Upper lobe of right lung (tissue), 1 donor: ENCODE measurements at regions not wholly inside any gene's neighbourhood (a gene's known extent, or its start where the extent isn't known, plus 50 kb on each side); places are given as distances from the start of the nearest gene placed in this dataset.
"Not testable (repeated sequence)": the region's sequence is repeated elsewhere in the genome, so short reads cannot be mapped to it uniquely, and the experiment has no call there.

Source experiments
- ATAC-seq: fragments of 200-7000 bp; cut with Tn5 transposase; one replicate; pipeline ENCODE4 v1.9.1; 2020; ENCODE audit warnings: mild to moderate bottlenecking, moderate library complexity
- DNase-seq: peaks from one replicate; pipeline ENCODE4 v3.0.0-alpha.2; 2020
- H3K27ac ChIP-seq: fragments of 200-600 bp; one replicate; pipeline ENCODE4 v1.8.0; 2022
- H3K27me3 ChIP-seq: fragments of 200-600 bp; one replicate; pipeline ENCODE4 v1.8.0; 2022; ENCODE audit warnings: mild to moderate bottlenecking
- H3K36me3 ChIP-seq: fragments of 200-600 bp; one replicate; pipeline ENCODE4 v1.8.0; 2022
- H3K4me1 ChIP-seq: fragments of 200-600 bp; one replicate; pipeline ENCODE4 v1.8.0; 2022
- H3K4me3 ChIP-seq: fragments of 200-600 bp; one replicate; pipeline ENCODE4 v1.8.0; 2022; ENCODE audit warnings: mild to moderate bottlenecking
- H3K9me3 ChIP-seq: fragments of 200-600 bp; one replicate; pipeline ENCODE4 v1.8.0; 2022
- intact Hi-C: fragments of 100-400 bp; cut with DNase I; formaldehyde crosslinking; loops from one replicate; pipeline ENCODE4 v1.11.0; 2022
- TF ChIP-seq, protein P1 (sequence below): fragments of 200-600 bp; IDR thresholded peaks from one replicate; pipeline ENCODE4 v1.8.0; 2022; ENCODE audit warnings: antibody characterized with exemption
- donor health status: DM: no; HTN: yes; CAD: no; lungs with severe emphysema.

DNA sequence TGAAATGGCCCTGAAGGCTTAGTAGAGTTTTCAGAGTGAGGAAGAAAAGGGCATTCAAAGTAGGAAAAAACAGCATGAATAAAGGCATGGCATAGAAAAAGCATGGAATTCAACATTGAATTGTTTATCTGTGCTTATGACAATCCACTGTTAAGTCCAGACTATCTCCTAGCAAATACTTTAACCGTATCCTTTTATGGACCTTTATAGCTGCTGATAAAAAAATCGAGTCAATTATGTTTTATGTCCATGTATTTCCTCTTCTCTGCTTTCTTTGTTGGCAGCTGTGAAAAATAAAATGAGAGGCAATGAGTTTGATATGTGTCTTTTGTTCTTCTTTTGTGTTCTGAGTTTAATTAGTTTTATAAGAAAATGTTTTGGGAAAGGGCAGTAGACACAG, 70.4 kb downstream of the TDRD15 start:
- H3K36me3 ChIP-seq = no peaks in the 10 kb centered on the region
- no peaks in the 10 kb centered on the region for H3K4me1 ChIP-seq
- no peak for ATAC-seq
- H3K27me3 ChIP-seq = no peaks in the 10 kb centered on the region
- no peak for DNase-seq
- TF ChIP-seq, protein P1, sequence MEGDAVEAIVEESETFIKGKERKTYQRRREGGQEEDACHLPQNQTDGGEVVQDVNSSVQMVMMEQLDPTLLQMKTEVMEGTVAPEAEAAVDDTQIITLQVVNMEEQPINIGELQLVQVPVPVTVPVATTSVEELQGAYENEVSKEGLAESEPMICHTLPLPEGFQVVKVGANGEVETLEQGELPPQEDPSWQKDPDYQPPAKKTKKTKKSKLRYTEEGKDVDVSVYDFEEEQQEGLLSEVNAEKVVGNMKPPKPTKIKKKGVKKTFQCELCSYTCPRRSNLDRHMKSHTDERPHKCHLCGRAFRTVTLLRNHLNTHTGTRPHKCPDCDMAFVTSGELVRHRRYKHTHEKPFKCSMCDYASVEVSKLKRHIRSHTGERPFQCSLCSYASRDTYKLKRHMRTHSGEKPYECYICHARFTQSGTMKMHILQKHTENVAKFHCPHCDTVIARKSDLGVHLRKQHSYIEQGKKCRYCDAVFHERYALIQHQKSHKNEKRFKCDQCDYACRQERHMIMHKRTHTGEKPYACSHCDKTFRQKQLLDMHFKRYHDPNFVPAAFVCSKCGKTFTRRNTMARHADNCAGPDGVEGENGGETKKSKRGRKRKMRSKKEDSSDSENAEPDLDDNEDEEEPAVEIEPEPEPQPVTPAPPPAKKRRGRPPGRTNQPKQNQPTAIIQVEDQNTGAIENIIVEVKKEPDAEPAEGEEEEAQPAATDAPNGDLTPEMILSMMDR = no peak
- no peaks in the 10 kb centered on the region for H3K9me3 ChIP-seq
- no peak overlapping the region for H3K27ac ChIP-seq
- H3K4me3 ChIP-seq = no peak overlapping the region
- intact Hi-C loops = no loop called here

DNA sequence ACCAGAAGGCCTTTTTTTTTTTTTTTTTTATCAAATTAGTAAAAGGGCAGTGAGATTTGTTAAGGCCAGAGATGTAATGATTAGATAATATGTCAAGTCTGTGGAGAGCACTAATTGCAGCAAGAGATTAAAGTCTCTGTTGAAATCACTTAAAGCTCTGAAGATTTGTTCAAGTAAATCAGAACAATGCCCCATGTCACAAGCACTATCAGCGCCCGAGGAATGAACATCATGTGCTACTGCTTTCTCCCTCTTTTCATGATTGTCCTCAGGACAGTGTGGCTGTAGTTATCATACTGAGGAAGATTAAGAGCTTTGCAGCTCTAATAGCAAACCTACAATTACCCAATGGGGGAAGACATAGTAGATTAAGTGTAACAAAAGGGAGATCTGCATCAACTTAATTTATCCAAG, 71.1 kb downstream of the TDRD15 start:
- no peaks in the 10 kb centered on the region for H3K36me3 ChIP-seq
- TF ChIP-seq, protein P1 = no peak
- no peak for ATAC-seq
- H3K9me3 ChIP-seq = no peaks in the 10 kb centered on the region
- H3K4me3 ChIP-seq = no peak overlapping the region
- H3K27me3 ChIP-seq = no peaks in the 10 kb centered on the region
- H3K27ac ChIP-seq = no peak overlapping the region
- no peak for DNase-seq
- intact Hi-C loops = no loop called here
- no peaks in the 10 kb centered on the region for H3K4me1 ChIP-seq

DNA sequence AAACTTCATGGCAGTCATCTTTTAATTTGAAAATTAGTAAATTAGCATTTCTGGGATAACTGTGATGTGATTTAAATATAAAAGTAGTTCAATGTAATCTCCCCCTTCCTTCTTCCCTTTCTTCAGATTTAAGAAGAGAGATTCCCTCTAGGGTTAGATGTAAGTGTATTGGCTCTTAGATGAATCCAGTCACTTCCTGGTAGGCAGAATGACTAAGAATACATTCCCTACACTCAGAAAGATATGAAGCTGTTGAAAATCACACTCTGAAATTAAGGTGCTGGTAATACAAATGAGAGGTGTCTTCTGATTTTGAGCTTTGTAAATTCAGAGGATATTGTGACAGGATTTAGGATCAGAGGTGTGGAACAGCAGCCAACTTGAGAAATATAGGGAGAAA, 71.6 kb downstream of the TDRD15 start:
- Histone ChIP-seq H3K27me3 (no peaks in the 10 kb centered on the region), H3K9me3 (no peaks in the 10 kb centered on the region), H3K4me3 (no peak overlapping the region), H3K36me3 (no peaks in the 10 kb centered on the region), H3K4me1 (no peaks in the 10 kb centered on the region), H3K27ac (no peak overlapping the region)
- TF ChIP-seq, protein P1 = no peak
- ATAC-seq (no peak), DNase-seq (no peak)
- intact Hi-C loops = no loop called here

DNA sequence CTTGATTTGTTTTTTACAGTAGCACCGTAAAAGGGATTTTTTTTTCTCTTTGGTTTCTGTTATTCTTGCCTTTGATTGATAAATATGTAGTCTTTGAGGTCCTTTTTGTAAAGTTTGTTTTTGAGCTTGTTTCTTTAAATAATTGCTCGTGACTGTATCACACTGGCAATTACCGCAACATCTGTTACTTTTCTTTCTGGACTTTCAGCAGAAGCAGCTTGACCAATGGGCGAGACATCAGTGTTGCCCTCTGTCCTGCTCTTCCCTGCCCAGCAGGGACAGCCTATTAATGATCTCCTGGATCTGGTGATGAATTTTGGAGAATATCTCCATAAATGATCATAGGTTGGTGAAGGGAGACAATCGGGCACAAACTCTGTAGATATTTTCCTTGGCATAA, 74.9 kb downstream of the TDRD15 start:
- H3K36me3 ChIP-seq = no peaks in the 10 kb centered on the region
- TF ChIP-seq, protein P1 = no peak
- no peaks in the 10 kb centered on the region for H3K4me1 ChIP-seq
- no peak overlapping the region for H3K27ac ChIP-seq
- no peaks in the 10 kb centered on the region for H3K27me3 ChIP-seq
- DNase-seq = no peak
- intact Hi-C loops = no loop called here
- no peak overlapping the region for H3K4me3 ChIP-seq
- H3K9me3 ChIP-seq = no peaks in the 10 kb centered on the region
- ATAC-seq = no peak

DNA sequence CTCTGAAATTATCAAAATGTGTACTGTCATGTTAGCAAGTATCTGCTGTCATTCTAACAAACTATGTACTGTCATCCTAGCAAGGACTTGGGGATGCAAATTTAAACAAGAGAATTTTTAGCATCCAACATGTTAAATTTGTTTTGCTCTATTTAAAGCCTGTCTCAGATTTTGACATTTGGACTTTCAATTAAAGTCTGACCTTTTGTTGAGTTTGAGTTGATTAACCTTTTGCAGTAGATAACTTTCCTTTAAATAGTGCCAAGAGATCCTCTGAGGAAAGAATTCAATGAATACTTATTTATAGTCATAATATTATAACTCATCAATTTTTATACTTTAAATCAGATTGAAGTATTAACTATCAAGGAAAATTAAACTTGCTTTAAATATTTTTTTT, 80.2 kb downstream of the TDRD15 start:
- DNase-seq (no peak), ATAC-seq (no peak)
- H3K4me3 ChIP-seq = no peak overlapping the region
- H3K27me3 ChIP-seq = no peaks in the 10 kb centered on the region
- H3K36me3 ChIP-seq = no peaks in the 10 kb centered on the region
- no peak overlapping the region for H3K27ac ChIP-seq
- H3K4me1 ChIP-seq = no peaks in the 10 kb centered on the region
- intact Hi-C loops = no loop called here
- H3K9me3 ChIP-seq = no peaks in the 10 kb centered on the region
- TF ChIP-seq, protein P1 = no peak

DNA sequence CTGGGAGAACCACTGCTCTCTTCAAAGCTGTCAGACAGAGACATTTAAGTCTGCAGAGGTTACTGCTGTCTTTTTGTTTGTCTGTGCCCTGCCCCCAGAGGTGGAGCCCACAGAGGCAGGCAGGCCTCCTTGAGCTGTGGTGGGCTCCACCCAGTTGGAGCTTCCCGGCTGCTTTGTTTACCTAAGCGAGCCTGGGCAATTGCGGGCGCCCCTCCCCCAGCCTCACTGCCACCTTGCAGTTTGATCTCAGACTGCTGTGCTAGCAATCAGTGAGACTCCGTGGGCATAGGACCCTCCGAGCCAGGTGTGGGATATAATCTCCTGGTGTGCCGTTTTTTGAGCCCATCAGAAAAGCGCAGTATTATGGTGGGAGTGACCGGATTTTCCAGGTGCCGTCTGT, 90.3 kb downstream of the TDRD15 start:
- H3K4me1 ChIP-seq, H3K27me3 ChIP-seq, H3K9me3 ChIP-seq, H3K4me3 ChIP-seq, ATAC-seq, intact Hi-C loops, H3K36me3 ChIP-seq, DNase-seq, H3K27ac ChIP-seq: not testable (repeated sequence)
